SK-N-MC (cell line): ENCODE measurements at regions not wholly inside any gene's neighbourhood (a gene's known extent, or its start where the extent isn't known, plus 50 kb on each side); places are given as distances from the start of the nearest gene placed in this dataset.

Experiments used
- DNase-seq: peaks from one replicate; pipeline ENCODE4 v3.0.0-alpha.2; 2011; ENCODE audit warnings: low read depth, low spot score
- H3K27ac ChIP-seq: fragments of 200-600 bp; sonication (generic); 2 replicates; pipeline ENCODE4 v1.5.1; 2016; ENCODE audit warnings: mixed run types
- H3K36me3 ChIP-seq: fragments of 200-600 bp; sonication (generic); 2 replicates; pipeline ENCODE4 v1.6.1; 2017; ENCODE audit warnings: antibody characterized with exemption, low read length, mixed read lengths; ENCODE audit not compliant: insufficient read depth
- H3K4me3 ChIP-seq: fragments of 200-600 bp; sonication (generic); 2 replicates; pipeline ENCODE4 v1.5.1; 2016
- H3K9ac ChIP-seq: fragments of 200-600 bp; sonication (generic); 2 replicates; pipeline ENCODE4 v1.8.0; 2017; ENCODE audit warnings: mixed run types, mixed read lengths; ENCODE audit not compliant: insufficient read length
- H3K9me3 ChIP-seq: fragments of 200-600 bp; sonication (generic); 2 replicates; pipeline ENCODE4 v1.6.1; 2017; ENCODE audit warnings: low read depth, mild to moderate bottlenecking, antibody characterized with exemption, low read length, moderate library complexity, mixed read lengths
- EZH2 ChIP-seq: fragments of 200-600 bp; sonication (generic); IDR thresholded peaks from one replicate; pipeline ENCODE4 v1.6.1; 2017; ENCODE audit warnings: antibody characterized with exemption
- FOXP2 ChIP-seq: optimal IDR thresholded peaks from 2 replicates; pipeline ENCODE3; 2011; ENCODE audit warnings: mild to moderate bottlenecking, moderate library complexity; ENCODE audit not compliant: insufficient read depth; ENCODE audit errors: extremely low read length, control extremely low read depth
- POLR2AphosphoS5 ChIP-seq: IDR thresholded peaks from 2 replicates; pipeline ENCODE4 v1.6.1; 2012; ENCODE audit warnings: mild to moderate bottlenecking, low read depth, low read length, borderline replicate concordance

DNA sequence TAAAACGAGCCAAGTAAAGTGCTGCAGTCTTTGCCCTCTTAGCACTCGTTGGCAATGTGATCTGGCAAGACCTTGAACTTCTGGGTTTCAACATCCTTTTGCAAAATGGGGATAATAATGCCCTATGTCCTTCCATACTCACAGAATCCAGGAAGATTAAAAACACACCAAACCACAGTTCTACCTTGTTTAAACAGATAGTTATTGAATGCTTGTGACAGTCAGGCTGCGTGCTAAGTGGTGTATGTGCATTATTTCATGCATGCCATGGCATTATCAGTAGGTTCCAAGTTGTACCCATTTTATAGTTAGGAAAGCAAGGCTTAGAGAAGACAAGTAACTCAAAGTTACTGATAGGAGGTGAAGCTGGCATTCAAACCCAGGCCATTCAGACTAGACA is 308.6 kb upstream of the PROX1 start:
- H3K4me3 ChIP-seq: no peak overlapping the region
- no peak for DNase-seq
- H3K9ac ChIP-seq: no peak overlapping the region
- TF ChIP-seq EZH2 (no peak), FOXP2 (no peak), POLR2AphosphoS5 (no peak)
- H3K9me3 ChIP-seq: no peaks in the 10 kb centered on the region
- H3K27ac ChIP-seq: no peak overlapping the region
- no peaks in the 10 kb centered on the region for H3K36me3 ChIP-seq

DNA sequence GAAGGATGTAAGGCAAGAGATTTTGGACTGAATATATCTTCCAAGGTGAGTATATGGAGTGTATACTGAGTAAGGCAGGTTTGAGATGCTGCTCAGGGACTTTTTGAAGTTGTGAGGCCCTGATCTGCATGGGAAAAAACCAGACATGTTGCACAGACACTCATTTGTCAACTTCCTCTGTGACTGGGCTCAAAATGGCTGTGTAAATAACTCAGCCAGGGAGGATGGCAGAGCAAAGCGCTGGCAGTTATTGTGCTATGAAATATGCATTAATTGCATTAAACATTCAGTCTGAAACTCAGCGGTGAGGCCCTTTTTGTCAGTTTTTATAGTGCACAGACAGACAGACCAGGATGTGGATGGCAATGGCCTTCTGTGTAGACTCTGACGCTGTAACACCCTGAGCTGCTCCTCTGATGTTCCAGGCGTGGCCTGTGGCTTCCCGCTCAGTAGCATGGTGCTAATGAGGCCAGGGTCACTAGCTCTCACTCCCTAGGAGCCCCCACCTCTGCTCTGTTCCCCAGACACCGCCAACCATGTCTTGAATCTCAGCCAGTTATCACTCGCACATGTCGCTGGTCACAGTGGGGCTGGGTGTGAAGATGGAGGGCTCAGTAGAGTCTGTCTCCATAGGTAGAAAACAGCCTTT is 307.0 kb upstream of the PROX1 start:
- H3K9ac ChIP-seq: no peak overlapping the region
- H3K27ac ChIP-seq: no peak overlapping the region
- no peaks in the 10 kb centered on the region for H3K36me3 ChIP-seq
- H3K9me3 ChIP-seq: no peaks in the 10 kb centered on the region
- TF ChIP-seq FOXP2 (no peak), POLR2AphosphoS5 (no peak), EZH2 (no peak)
- no peak overlapping the region for H3K4me3 ChIP-seq
- DNase-seq: no peak

DNA sequence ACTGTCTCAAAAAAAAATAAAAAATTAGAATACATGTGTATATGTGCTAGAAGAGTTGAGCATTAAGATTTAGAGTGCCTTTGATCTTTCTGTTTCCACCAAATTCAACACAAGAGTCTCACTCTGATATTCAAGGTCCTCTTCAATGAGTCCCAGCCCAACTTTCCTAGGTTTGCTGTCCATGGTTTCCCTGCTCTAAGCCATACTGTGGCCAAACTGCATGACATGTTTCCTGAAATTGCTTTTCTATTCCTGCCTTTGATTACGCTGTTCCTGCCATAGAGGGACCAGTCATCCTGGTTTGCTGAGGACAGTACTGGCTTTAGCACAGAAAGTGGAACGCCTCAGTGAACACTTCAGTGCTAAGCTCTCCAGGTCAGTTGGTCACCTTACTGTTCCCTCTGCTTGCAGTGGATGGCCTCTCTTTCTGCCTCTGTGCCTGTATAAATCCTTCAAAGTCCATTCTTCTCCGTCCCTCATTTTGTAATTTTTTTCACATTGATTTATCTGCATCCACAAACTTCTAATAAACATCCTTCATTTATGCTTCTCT is 305.9 kb upstream of the PROX1 start:
- H3K9me3 ChIP-seq: no peaks in the 10 kb centered on the region
- H3K36me3 ChIP-seq: no peaks in the 10 kb centered on the region
- no peak overlapping the region for H3K27ac ChIP-seq
- TF ChIP-seq FOXP2 (no peak), EZH2 (no peak), POLR2AphosphoS5 (no peak)
- no peak for DNase-seq
- no peak overlapping the region for H3K4me3 ChIP-seq
- no peak overlapping the region for H3K9ac ChIP-seq

DNA sequence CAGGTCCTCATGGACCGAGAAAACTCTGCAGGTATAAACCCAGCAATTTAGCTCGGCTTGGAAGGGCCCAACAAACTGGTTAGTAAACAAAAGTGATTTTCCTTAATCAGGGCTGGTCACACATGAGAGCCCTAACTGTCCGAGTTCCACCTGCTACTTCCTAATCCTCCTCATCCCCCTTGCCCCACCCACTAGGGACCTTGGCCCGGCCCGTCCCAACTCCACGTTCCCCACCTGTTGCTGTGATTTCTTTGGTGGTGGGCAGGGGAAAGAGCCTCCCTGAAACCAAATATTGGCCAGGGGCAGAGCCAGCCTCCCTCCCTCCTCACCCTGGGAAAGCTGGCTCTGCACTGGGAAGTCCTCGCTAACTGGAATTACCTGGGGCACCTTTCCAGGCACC is 304.2 kb upstream of the PROX1 start:
- no peak overlapping the region for H3K27ac ChIP-seq
- H3K9ac ChIP-seq: no peak overlapping the region
- DNase-seq: no peak
- TF ChIP-seq POLR2AphosphoS5: no peak
- TF ChIP-seq FOXP2: no peak
- TF ChIP-seq EZH2: no peak
- no peak overlapping the region for H3K4me3 ChIP-seq
- no peaks in the 10 kb centered on the region for H3K9me3 ChIP-seq
- no peaks in the 10 kb centered on the region for H3K36me3 ChIP-seq

DNA sequence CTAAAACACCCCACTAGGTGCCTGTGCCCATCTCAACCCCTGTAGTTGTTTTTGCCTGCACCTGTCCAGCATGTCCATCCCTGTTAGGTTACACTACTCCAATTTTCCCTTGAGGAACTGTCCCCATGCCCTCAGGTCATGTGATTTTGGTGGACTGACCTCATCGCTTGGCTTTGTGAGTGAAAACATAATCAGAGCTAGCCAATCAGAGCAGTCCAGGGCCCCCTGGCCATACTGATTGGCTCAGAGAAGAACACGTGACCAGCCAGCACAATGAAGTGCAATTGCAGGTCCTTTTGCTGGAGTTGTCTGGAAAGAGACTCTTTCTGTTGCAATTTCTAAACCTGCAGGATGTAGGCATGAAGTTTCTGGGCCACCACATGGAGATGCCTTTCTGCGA is 303.3 kb upstream of the PROX1 start:
- no peak overlapping the region for H3K9ac ChIP-seq
- no peaks in the 10 kb centered on the region for H3K36me3 ChIP-seq
- H3K4me3 ChIP-seq: no peak overlapping the region
- no peak for DNase-seq
- no peak overlapping the region for H3K27ac ChIP-seq
- TF ChIP-seq FOXP2 (no peak), EZH2 (no peak), POLR2AphosphoS5 (no peak)
- H3K9me3 ChIP-seq: no peaks in the 10 kb centered on the region

DNA sequence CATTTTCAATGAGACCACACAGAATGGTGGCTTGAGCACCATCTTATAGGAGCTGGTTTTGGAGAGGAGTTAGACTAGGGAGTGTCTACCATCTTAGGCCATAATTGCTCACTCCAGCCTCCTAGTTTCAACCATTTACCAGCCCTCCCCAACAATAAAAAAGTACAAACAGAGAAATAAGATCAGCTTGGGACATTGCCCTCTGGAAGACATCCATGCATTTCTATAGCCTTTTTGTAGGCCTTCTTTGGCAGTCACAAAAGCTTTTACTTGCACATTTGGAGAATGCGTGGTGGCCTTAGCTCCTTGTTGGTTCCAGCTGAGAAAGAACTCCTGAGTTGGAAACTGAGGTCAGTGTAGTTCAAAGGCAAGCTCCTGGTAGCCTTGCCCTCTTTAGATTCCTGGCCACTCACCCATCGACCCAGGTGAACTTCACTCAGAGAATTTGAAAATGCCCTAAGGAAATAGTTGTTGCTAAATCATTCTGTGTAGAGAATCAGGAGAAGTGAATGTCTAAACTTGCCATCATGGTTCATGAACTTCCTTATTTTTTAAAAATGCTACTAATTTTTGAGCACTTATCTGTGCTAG is 301.7 kb upstream of the PROX1 start:
- no peak overlapping the region for H3K4me3 ChIP-seq
- H3K36me3 ChIP-seq: no peaks in the 10 kb centered on the region
- TF ChIP-seq POLR2AphosphoS5 (no peak), FOXP2 (no peak), EZH2 (no peak)
- no peak overlapping the region for H3K9ac ChIP-seq
- no peak for DNase-seq
- H3K9me3 ChIP-seq: no peaks in the 10 kb centered on the region
- no peak overlapping the region for H3K27ac ChIP-seq

DNA sequence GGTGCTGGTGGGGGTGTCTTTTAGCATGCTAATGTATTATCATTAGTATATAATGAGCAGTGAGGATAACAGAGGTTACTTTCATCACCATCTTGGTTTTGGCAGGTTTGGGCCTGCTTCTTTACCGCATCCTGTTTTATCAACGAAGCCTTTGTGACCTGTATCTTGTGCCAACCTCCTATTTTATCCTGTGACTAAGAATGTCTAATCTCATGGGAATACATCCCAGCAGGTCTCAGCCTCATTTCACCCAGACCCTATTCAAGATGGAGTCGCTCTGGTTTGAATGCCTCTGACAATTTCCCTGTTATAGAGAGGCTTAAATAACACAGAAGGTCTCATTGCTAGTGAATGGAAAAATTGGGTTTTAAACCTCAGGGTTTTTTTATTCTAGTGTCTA is 300.8 kb upstream of the PROX1 start:
- H3K9ac ChIP-seq: no peak overlapping the region
- H3K36me3 ChIP-seq: no peaks in the 10 kb centered on the region
- DNase-seq: no peak
- no peaks in the 10 kb centered on the region for H3K9me3 ChIP-seq
- H3K4me3 ChIP-seq: no peak overlapping the region
- no peak overlapping the region for H3K27ac ChIP-seq
- TF ChIP-seq POLR2AphosphoS5: no peak
- no peak for TF ChIP-seq EZH2
- TF ChIP-seq FOXP2: no peak

DNA sequence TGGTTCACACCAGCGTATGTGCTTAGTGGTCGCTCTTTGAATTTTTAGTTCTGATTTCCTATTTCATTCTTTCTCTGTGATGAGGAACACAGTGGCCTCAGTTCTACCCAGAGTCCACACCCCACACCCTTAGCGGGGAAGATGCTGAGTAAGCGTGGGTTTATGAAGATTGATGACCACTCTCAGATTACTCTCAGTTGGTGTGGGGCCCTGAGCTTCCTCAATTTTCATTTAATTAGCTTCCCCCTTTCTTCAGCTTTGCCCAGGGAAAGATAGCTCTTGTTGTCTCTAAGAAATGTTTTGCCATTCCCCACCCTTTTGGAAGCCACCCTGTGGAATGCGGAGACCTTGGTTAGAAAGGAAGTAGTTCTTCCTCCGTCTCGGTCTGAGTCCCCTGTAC is 299.9 kb upstream of the PROX1 start:
- H3K27ac ChIP-seq: no peak overlapping the region
- H3K4me3 ChIP-seq: no peak overlapping the region
- no peaks in the 10 kb centered on the region for H3K36me3 ChIP-seq
- no peak for DNase-seq
- H3K9me3 ChIP-seq: no peaks in the 10 kb centered on the region
- no peak overlapping the region for H3K9ac ChIP-seq
- TF ChIP-seq EZH2 (no peak), FOXP2 (no peak), POLR2AphosphoS5 (no peak)

DNA sequence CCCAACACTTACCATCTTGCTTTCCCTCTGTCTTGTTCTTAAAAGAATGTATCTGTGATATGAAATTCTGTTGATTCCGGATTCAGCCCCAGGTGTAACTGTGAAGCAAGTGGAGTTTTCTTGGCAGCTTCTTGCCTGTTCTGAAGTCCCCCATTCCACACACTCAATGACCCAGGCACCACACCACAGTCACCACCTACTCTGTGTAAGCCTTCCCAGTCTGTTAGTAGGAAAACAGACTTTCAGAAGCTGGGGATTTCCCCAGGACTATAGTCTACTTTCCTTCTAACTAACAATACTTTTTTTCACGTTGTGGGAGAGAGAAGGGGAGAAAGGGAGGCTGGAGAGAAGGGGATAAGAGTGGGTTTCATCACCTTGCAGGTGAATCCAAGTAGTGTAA is 299.1 kb upstream of the PROX1 start:
- no peaks in the 10 kb centered on the region for H3K36me3 ChIP-seq
- H3K27ac ChIP-seq: no peak overlapping the region
- no peaks in the 10 kb centered on the region for H3K9me3 ChIP-seq
- no peak overlapping the region for H3K9ac ChIP-seq
- TF ChIP-seq FOXP2: no peak
- no peak for TF ChIP-seq EZH2
- no peak for TF ChIP-seq POLR2AphosphoS5
- H3K4me3 ChIP-seq: no peak overlapping the region
- no peak for DNase-seq
